Psoas muscle (tissue), 7 donors: ENCODE measurements at regions not wholly inside any gene's neighbourhood (a gene's known extent, or its start where the extent isn't known, plus 50 kb on each side); places are given as distances from the start of the nearest gene placed in this dataset.

ENCODE experiments used
- ATAC-seq, 4 donors: fragments of 200-7000 bp; cut with Tn5 transposase; one replicate each; pipeline ENCODE4 v1.9.1; 2020; ENCODE audit warnings: moderate library complexity in 3 of 4, mild to moderate bottlenecking in 2 of 4
- DNase-seq, 2 donors: peaks; one replicate each; pipeline ENCODE4 v3.0.0-alpha.2; 2020
- H3K27ac ChIP-seq: fragments of 200-600 bp; one replicate; pipeline ENCODE4 v1.8.0; 2022
- H3K27me3 ChIP-seq, 3 donors: fragments of 200-600 bp in 1 of 3; one replicate each; pipeline versions ENCODE4 v1.6.1 to v1.8.0; 2013 to 2022; ENCODE audit warnings: low read length in 2 of 3, mild to moderate bottlenecking in 2 of 3, moderate library complexity in 1 of 3; ENCODE audit not compliant: insufficient read depth in 3 of 3
- H3K36me3 ChIP-seq, 2 donors: fragments of 200-600 bp in 1 of 2; one replicate each; pipeline versions ENCODE4 v1.6.1 to v1.8.0; 2013 to 2022; ENCODE audit warnings: low read depth in 1 of 2, mild to moderate bottlenecking in 1 of 2, moderate library complexity in 1 of 2; ENCODE audit not compliant: insufficient read depth in 1 of 2
- H3K4me1 ChIP-seq: fragments of 200-600 bp; one replicate; pipeline ENCODE4 v1.8.0; 2022
- H3K4me3 ChIP-seq: fragments of 200-600 bp; one replicate; pipeline ENCODE4 v1.8.0; 2022; ENCODE audit warnings: mild to moderate bottlenecking
- H3K9me3 ChIP-seq: fragments of 200-600 bp; one replicate; pipeline ENCODE4 v1.8.0; 2022
- CTCF ChIP-seq: fragments of 200-600 bp; IDR thresholded peaks from one replicate; pipeline ENCODE4 v1.8.0; 2022; ENCODE audit warnings: antibody characterized with exemption
- WGBS, 3 donors: extraction: QIAGEN DNeasy Blood & Tissue Kit; methylation state at CpG; one replicate each; pipeline versions ENCODE4 v1.1.6 to v1.1.7; 2013; 5-methylcytosine and 5-hydroxymethylcytosine counted together
- intact Hi-C, 2 donors: fragments of 100-400 bp; cut with DNase I; formaldehyde crosslinking; loops; one replicate each; pipeline versions ENCODE4 v1.11.0 to v1.14.2; 2022
- donor health status: healthy with polysubstance abuse.
- donor health status: DM: no; HTN: no; CAD: no; lungs with moderate emphysema.
- donor health status: Bipolar disorder and iron deficiency.
- donor health status: healthy.
- donor health status: DM: yes; HTN: yes; CAD: no.
- donor health status: DM: no; HTN: no; CAD: no.
- donor health status: DM: yes; HTN: yes; CAD: no.

- H3K27ac ChIP-seq, result no peak overlapping the region
- DNase-seq (no peak), ATAC-seq (no peak)
- no peak for TF ChIP-seq CTCF
- intact Hi-C loops, result no loop called here
- no peak overlapping the region for H3K4me3 ChIP-seq
- H3K9me3 ChIP-seq, result peaks cover 4% of the 10 kb centered on the region
- no peaks in the 10 kb centered on the region for H3K4me1 ChIP-seq
- no peaks in the 10 kb centered on the region for H3K27me3 ChIP-seq
- H3K36me3 ChIP-seq, result no peaks in the 10 kb centered on the region
- 92% methylated on average over 4 of the region's 4 CpGs for WGBS, 3 donors
These were observed 104.6 kb downstream of the RAP2B start for GRCh38 chr3:153266619-153267018.

GRCh38 chr3:153268564-153269279, 106.7 kb downstream of the RAP2B start:
- Histone ChIP-seq H3K4me3 (no peak overlapping the region), H3K36me3 (no peaks in the 10 kb centered on the region), H3K9me3 (peaks cover 4% of the 10 kb centered on the region), H3K4me1 (no peaks in the 10 kb centered on the region), H3K27me3 (no peaks in the 10 kb centered on the region), H3K27ac (no peak overlapping the region)
- 95 to 96% (median 96%) methylated on average over 43 to 51 of the region's 51 CpGs for WGBS, 3 donors
- intact Hi-C loops, result no loop called here
- no peak for TF ChIP-seq CTCF
- no peak for ATAC-seq
- no peak for DNase-seq

GRCh38 chr3:153269730-153270129, 107.7 kb downstream of the RAP2B start:
- Histone ChIP-seq H3K4me1 (no peaks in the 10 kb centered on the region), H3K27ac (no peak overlapping the region), H3K27me3 (no peaks in the 10 kb centered on the region), H3K4me3 (no peak overlapping the region), H3K36me3 (no peaks in the 10 kb centered on the region), H3K9me3 (peaks cover 4% of the 10 kb centered on the region)
- DNase-seq, result no peak
- no peak for TF ChIP-seq CTCF
- no peak for ATAC-seq
- 91 to 93% (median 92%) methylated on average over 4 of the region's 4 CpGs for WGBS, 3 donors
- intact Hi-C loops, result no loop called here

GRCh38 chr3:153273217-153273616, 111.2 kb downstream of the RAP2B start:
- Histone ChIP-seq H3K27ac (no peak overlapping the region), H3K9me3 (no peaks in the 10 kb centered on the region), H3K4me1 (no peaks in the 10 kb centered on the region), H3K27me3 (no peaks in the 10 kb centered on the region), H3K4me3 (no peak overlapping the region), H3K36me3 (no peaks in the 10 kb centered on the region)
- 82 to 90% (median 82%) methylated on average over 4 of the region's 4 CpGs for WGBS, 3 donors
- no peak for TF ChIP-seq CTCF
- intact Hi-C loops, result no loop called here
- DNase-seq, result no peak
- ATAC-seq, result no peak
